Fibroblast of lung (primary cell): ENCODE measurements at regions not wholly inside any gene's neighbourhood (a gene's known extent, or its start where the extent isn't known, plus 50 kb on each side); places are given as distances from the start of the nearest gene placed in this dataset.

ENCODE experiments used
- CTCF ChIP-seq, 2 donors: IDR thresholded peaks in 1 of 2; conservative IDR thresholded peaks in 1 of 2; 1 replicate in 1 of 2; 2 replicates in 1 of 2; pipeline ENCODE4 v1.5.1; 2011 to 2012; ENCODE audit warnings: low read length in 2 of 2, control low read depth in 1 of 2, inconsistent platforms in 1 of 2, low read depth in 1 of 2, mild to moderate bottlenecking in 1 of 2
- EZH2 ChIP-seq: IDR thresholded peaks from 2 replicates; pipeline ENCODE4 v1.5.1; 2012; ENCODE audit warnings: low read length, control low read depth, mild to moderate bottlenecking; ENCODE audit errors: missing control alignments

- no peak for TF ChIP-seq CTCF (conservative IDR thresholded peaks at IDR 0.05 in 1 of 2, IDR thresholded peaks at IDR 0.05 in 1 of 2; ENCODE audit: low read depth in 1 of 2, low read length in 2 of 2)
- no peak for TF ChIP-seq EZH2
These were observed 278.1 kb downstream of the FRK start for GRCh38 chr6:115782612-115783011.
